GM10266 (cell line): ENCODE measurements at regions not wholly inside any gene's neighbourhood (a gene's known extent, or its start where the extent isn't known, plus 50 kb on each side); places are given as distances from the start of the nearest gene placed in this dataset.

Source experiments
- DNase-seq: peaks from one replicate; pipeline ENCODE4 v3.0.0; 2012; ENCODE audit errors: extremely low spot score
- TF ChIP-seq, protein P1 (sequence below): IDR thresholded peaks from 2 replicates; pipeline ENCODE4 v1.5.1; 2012; ENCODE audit warnings: mild to moderate bottlenecking, low read depth; ENCODE audit not compliant: control insufficient read depth, insufficient read depth; ENCODE audit errors: missing control alignments

DNA sequence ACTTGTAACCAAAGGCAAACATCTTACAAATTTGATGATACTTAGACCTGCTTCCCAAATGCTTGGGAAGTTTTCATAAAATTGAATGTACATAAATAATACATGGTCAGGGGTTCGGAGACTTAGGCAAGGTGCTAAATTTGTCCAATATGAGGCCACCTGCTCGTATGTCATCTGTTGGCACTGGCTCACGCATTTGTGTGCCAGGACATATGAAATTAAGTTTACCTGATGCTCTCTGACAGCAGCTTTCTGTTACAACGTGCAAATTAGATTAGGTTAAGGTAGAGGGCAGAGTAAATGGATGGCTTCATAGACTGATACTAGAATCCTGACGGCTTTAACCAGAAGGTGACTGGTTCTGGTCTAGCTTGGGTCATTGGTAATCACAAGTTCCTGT lies 970.3 kb upstream of the RBFOX1 start:
- no peak for DNase-seq
- TF ChIP-seq, protein P1, sequence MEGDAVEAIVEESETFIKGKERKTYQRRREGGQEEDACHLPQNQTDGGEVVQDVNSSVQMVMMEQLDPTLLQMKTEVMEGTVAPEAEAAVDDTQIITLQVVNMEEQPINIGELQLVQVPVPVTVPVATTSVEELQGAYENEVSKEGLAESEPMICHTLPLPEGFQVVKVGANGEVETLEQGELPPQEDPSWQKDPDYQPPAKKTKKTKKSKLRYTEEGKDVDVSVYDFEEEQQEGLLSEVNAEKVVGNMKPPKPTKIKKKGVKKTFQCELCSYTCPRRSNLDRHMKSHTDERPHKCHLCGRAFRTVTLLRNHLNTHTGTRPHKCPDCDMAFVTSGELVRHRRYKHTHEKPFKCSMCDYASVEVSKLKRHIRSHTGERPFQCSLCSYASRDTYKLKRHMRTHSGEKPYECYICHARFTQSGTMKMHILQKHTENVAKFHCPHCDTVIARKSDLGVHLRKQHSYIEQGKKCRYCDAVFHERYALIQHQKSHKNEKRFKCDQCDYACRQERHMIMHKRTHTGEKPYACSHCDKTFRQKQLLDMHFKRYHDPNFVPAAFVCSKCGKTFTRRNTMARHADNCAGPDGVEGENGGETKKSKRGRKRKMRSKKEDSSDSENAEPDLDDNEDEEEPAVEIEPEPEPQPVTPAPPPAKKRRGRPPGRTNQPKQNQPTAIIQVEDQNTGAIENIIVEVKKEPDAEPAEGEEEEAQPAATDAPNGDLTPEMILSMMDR: no peak

DNA sequence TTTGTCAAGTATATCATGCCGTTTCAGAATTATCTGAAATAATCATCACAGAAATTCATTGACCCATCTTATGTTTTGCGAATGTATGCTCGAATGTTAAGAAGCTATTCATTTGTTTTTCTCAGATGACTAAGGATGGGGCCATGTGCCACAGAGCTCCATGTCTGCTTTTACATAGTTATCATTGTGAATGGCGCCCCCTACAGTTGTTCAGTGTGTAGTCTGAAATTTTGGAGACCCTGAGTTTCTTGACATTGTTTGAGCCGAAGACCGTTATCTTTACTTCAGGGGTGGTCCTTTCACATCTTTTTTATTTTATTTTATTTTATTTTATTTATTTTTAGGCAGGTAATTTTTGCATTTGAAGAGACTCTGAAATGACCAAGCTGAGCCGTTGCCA lies 972.0 kb upstream of the RBFOX1 start:
- DNase-seq: no peak
- TF ChIP-seq, protein P1: no peak

DNA sequence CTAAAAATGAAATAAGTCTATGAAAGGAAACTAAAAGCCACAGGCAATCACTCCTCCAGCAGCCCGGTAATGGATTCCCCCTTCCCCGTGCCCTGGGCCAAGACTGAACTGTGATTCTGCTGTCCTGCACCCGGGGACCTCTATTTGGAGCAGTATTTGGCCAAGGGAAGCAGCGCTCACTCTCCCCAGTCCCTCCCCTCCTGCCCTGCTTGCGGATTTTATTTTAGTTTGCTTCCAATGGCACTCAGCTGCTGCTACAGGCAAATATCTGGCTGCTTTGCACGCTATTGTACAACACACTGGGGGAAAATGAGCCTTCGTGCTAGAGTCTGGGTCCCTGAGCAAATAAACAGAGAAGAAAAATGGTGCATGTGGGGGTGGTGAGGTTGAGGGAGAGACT lies 975.7 kb upstream of the RBFOX1 start:
- no peak for DNase-seq
- TF ChIP-seq, protein P1: no peak

DNA sequence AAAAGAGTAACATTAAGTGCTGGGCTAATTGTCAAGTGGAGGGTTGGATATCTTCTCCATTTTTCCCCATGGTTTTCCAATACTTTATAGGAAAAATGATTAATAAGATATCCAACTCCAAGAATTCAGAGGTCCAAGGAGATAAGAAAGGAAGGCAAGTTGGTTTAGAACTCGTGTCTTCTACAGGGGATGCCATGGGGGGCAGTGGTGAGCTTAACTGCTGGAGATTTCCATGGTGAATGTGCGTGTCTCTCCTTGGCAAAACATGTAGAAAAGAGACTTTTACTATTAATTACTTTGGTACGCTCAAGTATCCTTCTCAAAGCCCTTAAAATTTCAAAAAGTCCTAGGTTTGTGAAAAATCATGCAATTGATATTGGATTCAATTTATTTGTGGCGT lies 982.9 kb upstream of the RBFOX1 start:
- TF ChIP-seq, protein P1: no peak
- no peak for DNase-seq

DNA sequence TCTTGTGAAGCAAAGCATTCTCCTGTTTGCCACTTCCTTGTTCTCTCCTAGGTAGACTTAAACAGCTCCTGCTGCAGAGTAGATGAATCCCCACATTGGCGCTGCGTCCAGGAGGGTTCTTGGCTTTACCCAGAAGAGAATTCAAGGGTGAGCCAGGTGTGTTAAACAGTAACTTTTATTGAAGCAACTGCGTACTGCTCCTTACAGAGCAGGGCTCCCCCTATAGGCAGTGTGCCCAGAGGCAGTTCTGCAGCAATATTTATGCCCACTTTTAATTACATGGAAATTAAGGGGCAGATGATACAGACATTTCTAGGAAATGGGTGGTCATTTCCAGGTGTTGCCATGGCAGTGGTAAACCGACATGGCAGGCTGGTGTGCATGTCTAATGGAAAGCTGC lies 987.6 kb upstream of the RBFOX1 start:
- TF ChIP-seq, protein P1: no peak
- no peak for DNase-seq

DNA sequence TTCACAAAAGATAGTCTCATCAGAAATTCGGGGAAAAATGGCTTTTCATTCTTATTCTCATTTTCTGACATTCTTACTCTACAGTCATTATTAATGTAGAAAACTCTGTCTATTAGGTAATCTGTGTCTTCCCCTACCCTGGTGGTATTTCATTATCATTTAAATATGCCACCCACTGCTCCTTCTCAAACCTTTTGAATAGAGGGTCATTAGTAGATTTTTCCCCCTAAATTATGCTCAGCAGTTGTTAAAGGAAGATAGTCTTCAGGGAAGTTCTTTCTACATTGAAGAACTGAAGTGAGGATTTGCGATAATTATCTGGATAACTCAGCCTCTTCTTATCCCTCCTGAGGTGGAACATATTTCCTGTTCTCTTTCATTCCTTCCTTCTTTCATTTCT lies 989.5 kb upstream of the RBFOX1 start:
- TF ChIP-seq, protein P1: no peak
- DNase-seq: no peak

DNA sequence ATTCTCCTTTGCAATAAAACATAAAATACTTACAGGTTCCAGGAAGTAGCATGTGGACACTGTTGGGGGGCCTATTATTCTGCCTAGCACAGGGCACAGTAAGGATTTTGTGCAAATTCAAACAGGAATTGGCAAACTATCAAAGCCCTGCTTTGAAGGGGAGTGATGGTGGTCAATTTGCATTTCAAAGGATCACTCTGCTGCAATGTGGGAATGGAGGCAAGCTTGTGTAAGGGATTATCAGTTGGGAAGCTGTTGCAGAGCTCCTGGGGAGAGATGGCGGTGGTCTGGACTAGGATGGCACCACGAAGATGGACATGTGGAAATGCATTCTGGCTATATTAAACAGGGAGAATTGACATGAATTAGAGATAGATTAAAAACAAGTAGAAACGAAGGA lies 990.7 kb upstream of the RBFOX1 start:
- TF ChIP-seq, protein P1: no peak
- no peak for DNase-seq
